HEK293T (cell line): ENCODE measurements at regions not wholly inside any gene's neighbourhood (a gene's known extent, or its start where the extent isn't known, plus 50 kb on each side); places are given as distances from the start of the nearest gene placed in this dataset.

ENCODE experiments used
- CTCF ChIA-PET: fragments of 350-600 bp; formaldehyde crosslinking; extraction: SDS; loops from one replicate; lab custom pipeline; 2021; ENCODE audit warnings: antibody characterized with exemption, inconsistent platforms; lab: Yijun Ruan, JAX
- POLR2A ChIA-PET: fragments of 350-600 bp; formaldehyde crosslinking; extraction: SDS; loops from one replicate; lab custom pipeline; 2020; ENCODE audit warnings: antibody characterized with exemption, inconsistent platforms; lab: Yijun Ruan, JAX
- DNase-seq: peaks from one replicate; pipeline ENCODE4 v3.0.0; 2012; ENCODE audit warnings: mixed read lengths; ENCODE audit errors: extremely low spot score
- ARNT ChIP-seq: fragments of 450-650 bp; IDR thresholded peaks from 2 replicates; pipeline ENCODE4 v1.6.1; 2017; ENCODE audit warnings: mild to moderate bottlenecking
- BHLHE40 ChIP-seq: fragments of 450-650 bp; IDR thresholded peaks from 2 replicates; pipeline ENCODE4 v1.6.1; 2016; ENCODE audit warnings: mild to moderate bottlenecking, moderate library complexity, borderline replicate concordance
- CTBP1 ChIP-seq: fragments of 450-650 bp; IDR thresholded peaks from 2 replicates; pipeline ENCODE4 v1.6.1; 2016; ENCODE audit warnings: borderline replicate concordance
- ELF4 ChIP-seq: fragments of 450-650 bp; IDR thresholded peaks from 2 replicates; pipeline ENCODE4 v1.6.1; 2017; ENCODE audit warnings: antibody characterized with exemption
- FOXA1 ChIP-seq: fragments of 450-650 bp; IDR thresholded peaks from 2 replicates; pipeline ENCODE4 v1.6.1; 2016; ENCODE audit warnings: mild to moderate bottlenecking
- FOXK2 ChIP-seq: fragments of 450-650 bp; IDR thresholded peaks from 2 replicates; pipeline ENCODE4 v1.6.1; 2016; ENCODE audit warnings: mild to moderate bottlenecking
- FOXM1 ChIP-seq: fragments of 450-650 bp; IDR thresholded peaks from 2 replicates; pipeline ENCODE4 v1.6.1; 2017; ENCODE audit warnings: mild to moderate bottlenecking, borderline replicate concordance
- HDGF ChIP-seq: fragments of 450-650 bp; IDR thresholded peaks from 2 replicates; pipeline ENCODE4 v1.6.1; 2017; ENCODE audit warnings: antibody characterized with exemption, borderline replicate concordance
- L3MBTL2 ChIP-seq: fragments of 450-650 bp; conservative IDR thresholded peaks from 2 replicates; pipeline ENCODE4 v1.6.1; 2016; ENCODE audit warnings: mild to moderate bottlenecking
- LEF1 ChIP-seq: fragments of 450-650 bp; IDR thresholded peaks from 2 replicates; pipeline ENCODE4 v1.6.1; 2017; ENCODE audit warnings: mild to moderate bottlenecking, borderline replicate concordance
- NFRKB ChIP-seq: fragments of 450-650 bp; IDR thresholded peaks from 2 replicates; pipeline ENCODE4 v1.6.1; 2016; ENCODE audit warnings: mild to moderate bottlenecking, moderate library complexity
- SP1 ChIP-seq: fragments of 450-650 bp; IDR thresholded peaks from 2 replicates; pipeline ENCODE4 v1.6.1; 2017
- SUZ12 ChIP-seq: fragments of 450-650 bp; IDR thresholded peaks from 2 replicates; pipeline ENCODE4 v1.6.1; 2016; ENCODE audit warnings: mild to moderate bottlenecking
- TARDBP ChIP-seq: fragments of 450-650 bp; IDR thresholded peaks from 2 replicates; pipeline ENCODE4 v1.6.1; 2016
- ZNF384 ChIP-seq: fragments of 450-650 bp; IDR thresholded peaks from 2 replicates; pipeline ENCODE4 v1.6.1; 2016
- TF ChIP-seq, protein P1 (sequence below): fragments of 450-650 bp; IDR thresholded peaks from 2 replicates; pipeline ENCODE4 v1.6.1; 2016

DNA sequence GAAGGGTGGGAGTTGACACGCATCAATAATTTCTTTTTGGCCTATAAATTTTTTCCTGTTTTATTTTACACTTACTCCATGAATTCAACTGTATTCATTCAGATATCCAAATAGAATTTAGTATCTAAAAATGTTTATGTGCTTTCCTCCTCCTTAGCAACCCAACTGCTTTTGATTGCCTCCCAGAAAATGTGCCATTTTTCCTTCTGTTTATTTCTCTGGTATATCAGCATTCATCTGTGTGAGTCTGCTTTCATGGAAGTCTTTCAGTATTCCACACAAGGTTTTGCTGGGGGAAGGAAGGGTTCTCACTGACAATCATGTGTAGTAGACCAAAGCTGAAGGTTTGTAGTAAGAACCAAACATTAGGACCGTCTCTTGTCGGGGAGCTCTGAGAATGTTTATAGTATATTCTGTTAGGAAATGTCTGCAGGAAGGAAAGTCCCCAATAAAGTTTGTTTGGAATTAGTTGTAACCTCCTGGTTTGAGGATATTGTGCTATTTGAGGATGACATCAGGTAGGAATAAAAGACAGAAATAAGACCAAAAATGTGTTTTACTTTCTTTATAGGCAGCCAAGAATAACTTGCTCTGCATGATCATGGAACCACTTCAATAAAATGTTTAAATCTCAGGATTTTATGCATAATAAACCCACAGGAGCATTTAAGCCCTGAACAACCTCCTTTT is 673.6 kb upstream of the INTU start:
- DNase-seq = no peak
- CTCF ChIA-PET = no interaction called here
- POLR2A ChIA-PET = no interaction called here
- TF ChIP-seq ARNT = no peak
- TF ChIP-seq LEF1 = no peak
- no peak for TF ChIP-seq BHLHE40
- no peak for TF ChIP-seq FOXK2
- TF ChIP-seq HDGF = no peak
- no peak for TF ChIP-seq SP1
- no peak for TF ChIP-seq TARDBP
- TF ChIP-seq CTBP1 = no peak
- TF ChIP-seq ELF4 = no peak
- TF ChIP-seq L3MBTL2 = no peak

DNA sequence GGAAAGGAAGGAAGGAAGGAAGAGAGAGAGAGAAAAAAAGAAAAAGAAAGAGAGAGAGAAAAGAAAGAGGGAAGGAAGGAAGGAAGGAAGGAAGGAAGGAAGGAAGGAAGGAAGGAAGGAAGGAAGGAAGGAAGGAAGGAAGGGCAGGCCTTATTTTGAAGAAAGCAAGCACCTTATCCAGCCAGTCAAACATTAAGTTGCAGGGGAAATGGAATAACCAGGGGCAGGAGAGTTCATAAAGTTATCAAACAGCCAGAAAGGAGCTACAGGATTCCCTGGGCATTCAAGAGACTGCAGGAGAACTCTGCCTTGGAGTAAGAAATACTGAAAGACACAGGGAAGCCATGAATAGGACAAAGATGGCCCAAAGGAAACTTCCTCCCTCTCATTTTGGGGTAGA is 672.0 kb upstream of the INTU start:
- POLR2A ChIA-PET = no interaction called here
- CTCF ChIA-PET = no interaction called here
- DNase-seq = no peak
- TF ChIP-seq HDGF (no peak), BHLHE40 (no peak), NFRKB (no peak), ARNT (no peak), FOXM1 (no peak), CTBP1 (no peak), FOXK2 (no peak), TARDBP (no peak), LEF1 (no peak), FOXA1 (no peak), SUZ12 (no peak), SP1 (no peak), L3MBTL2 (no peak), ELF4 (no peak), ZNF384 (no peak)
- TF ChIP-seq, protein P1, sequence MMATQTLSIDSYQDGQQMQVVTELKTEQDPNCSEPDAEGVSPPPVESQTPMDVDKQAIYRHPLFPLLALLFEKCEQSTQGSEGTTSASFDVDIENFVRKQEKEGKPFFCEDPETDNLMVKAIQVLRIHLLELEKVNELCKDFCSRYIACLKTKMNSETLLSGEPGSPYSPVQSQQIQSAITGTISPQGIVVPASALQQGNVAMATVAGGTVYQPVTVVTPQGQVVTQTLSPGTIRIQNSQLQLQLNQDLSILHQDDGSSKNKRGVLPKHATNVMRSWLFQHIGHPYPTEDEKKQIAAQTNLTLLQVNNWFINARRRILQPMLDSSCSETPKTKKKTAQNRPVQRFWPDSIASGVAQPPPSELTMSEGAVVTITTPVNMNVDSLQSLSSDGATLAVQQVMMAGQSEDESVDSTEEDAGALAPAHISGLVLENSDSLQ = no peak

DNA sequence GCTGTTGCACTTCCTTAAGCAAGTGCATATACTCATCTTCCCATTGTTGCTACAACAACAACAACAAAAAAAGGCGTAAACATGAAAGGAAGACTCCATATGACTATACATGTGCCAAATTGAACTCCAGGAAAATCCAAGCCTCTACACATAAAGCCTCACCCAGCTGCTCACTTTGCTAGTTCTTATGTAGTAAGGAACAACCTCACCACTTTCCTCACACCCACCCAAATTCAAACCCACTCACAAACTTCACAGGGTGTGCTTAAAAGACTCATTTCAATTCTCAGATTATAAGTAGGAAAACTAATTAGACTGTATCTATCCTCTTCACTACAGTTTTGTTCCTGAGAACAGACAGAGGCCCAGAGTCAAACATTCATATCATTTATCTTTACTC is 671.1 kb upstream of the INTU start:
- ChIA-PET POLR2A (no interaction called here), CTCF (no interaction called here)
- TF ChIP-seq BHLHE40 (no peak), FOXM1 (no peak), HDGF (no peak), CTBP1 (no peak), FOXK2 (no peak), LEF1 (no peak), SP1 (no peak), ZNF384 (no peak), NFRKB (no peak), TARDBP (no peak)
- DNase-seq = no peak

DNA sequence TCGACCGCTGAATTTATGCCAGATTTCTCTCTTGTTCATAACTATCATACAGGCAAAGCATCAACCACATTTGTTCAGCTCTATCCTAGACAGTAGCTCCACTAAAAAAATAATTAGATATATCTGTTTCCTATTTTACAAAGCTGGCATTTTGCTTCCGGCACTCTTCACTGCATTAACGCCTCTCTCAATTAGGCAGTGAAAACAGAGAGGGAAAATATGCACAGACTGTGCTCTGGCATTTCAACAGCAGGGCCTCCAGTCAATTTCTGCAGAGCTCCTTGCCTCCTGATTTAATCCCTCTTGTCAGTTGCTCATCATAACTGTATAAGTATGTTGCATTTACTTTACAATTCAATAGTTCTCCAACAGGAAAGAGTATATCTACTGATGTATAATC is 666.9 kb upstream of the INTU start:
- CTCF ChIA-PET = no interaction called here
- DNase-seq = no peak
- no peak for TF ChIP-seq SUZ12
- no peak for TF ChIP-seq NFRKB
- TF ChIP-seq L3MBTL2 = no peak
- TF ChIP-seq, protein P1 = no peak
- TF ChIP-seq FOXA1 = no peak
- no peak for TF ChIP-seq FOXM1
- no peak for TF ChIP-seq BHLHE40
- no peak for TF ChIP-seq LEF1
- no peak for TF ChIP-seq SP1
- TF ChIP-seq ZNF384 = no peak
- no peak for TF ChIP-seq HDGF
- no peak for TF ChIP-seq CTBP1
- TF ChIP-seq ARNT = no peak
- no peak for TF ChIP-seq FOXK2
- no peak for TF ChIP-seq ELF4
- no peak for TF ChIP-seq TARDBP
- POLR2A ChIA-PET = no interaction called here

DNA sequence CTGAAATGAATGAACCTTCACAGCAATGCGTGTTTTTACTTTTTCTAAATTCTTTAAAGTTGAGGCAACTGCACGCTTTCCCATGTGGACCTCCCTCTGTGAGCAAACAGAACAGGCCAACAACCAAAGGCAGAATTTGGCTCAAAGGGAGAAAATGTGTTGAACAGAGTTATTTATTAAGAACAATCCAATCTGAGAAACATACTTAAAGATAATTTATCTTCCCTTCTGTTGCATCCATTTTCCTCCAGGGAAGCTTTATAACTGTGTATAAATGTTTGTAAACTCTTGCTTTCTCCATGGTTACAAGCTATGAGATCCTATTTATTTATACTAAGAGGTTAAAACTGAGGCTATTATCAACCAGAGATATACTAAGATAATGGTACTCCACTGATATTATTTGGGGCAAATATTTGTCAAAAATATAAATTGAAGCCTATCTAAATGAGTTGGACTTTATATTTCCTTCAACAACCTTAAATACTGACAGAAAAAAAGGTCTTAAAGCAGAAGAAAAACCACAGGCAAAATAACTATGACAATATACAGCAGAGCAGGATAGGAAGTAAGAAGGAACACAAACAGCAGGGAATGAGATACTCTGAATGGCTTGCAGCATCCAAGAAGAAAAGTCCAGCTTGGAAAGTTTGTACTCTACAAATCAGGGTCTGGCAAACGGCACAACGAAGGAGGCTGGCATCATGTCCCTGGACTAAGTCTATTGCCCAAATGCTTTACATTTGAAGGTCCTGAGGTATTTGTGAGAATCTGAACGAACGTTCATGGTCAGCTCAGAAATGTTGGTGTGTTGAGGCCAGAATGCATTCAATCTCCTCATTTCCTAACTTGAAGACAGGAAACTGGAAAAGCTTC is 663.2 kb upstream of the INTU start:
- POLR2A ChIA-PET = no interaction called here
- no peak for TF ChIP-seq LEF1
- TF ChIP-seq TARDBP = no peak
- no peak for TF ChIP-seq BHLHE40
- TF ChIP-seq CTBP1 = no peak
- no peak for TF ChIP-seq HDGF
- no peak for TF ChIP-seq ARNT
- TF ChIP-seq ZNF384 = no peak
- TF ChIP-seq, protein P1 = no peak
- TF ChIP-seq FOXA1 = no peak
- TF ChIP-seq SP1 = no peak
- TF ChIP-seq NFRKB = no peak
- TF ChIP-seq L3MBTL2 = no peak
- CTCF ChIA-PET = no interaction called here
- no peak for DNase-seq

DNA sequence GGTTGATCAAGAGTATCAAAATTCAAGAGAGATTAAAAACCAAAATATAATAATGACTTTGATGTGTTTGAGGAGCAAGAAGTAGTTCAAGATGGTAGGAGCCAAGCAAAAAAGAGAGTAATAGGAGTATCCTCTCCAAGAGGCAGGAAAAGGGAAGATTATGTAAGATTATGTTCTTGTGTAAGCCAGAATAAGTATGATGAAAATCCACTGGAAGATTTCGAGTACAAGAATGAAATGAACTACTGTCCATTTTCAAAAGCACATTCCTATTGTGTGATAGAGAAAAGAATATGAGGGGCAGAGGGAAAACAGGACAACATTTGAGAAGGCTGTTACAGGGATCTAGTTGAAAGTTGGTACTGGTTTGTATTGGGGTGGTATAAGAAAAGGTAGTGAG is 659.6 kb upstream of the INTU start:
- CTCF ChIA-PET = no interaction called here
- POLR2A ChIA-PET = no interaction called here
- TF ChIP-seq NFRKB (no peak), L3MBTL2 (no peak), ARNT (no peak), HDGF (no peak), FOXK2 (no peak), BHLHE40 (no peak), LEF1 (no peak), CTBP1 (no peak), SP1 (no peak)
- DNase-seq = no peak
